Activated CD4-positive, alpha-beta T cell treated with anti-CD3 and anti-CD28 coated beads, Interleukin-2, Interleukin-6, amounts not matched to agents 100 ng/mL and 50 ng/mL, durations not matched to agents 16 hours and 8 hours (primary cell): ENCODE measurements at regions not wholly inside any gene's neighbourhood (a gene's known extent, or its start where the extent isn't known, plus 50 kb on each side); places are given as distances from the start of the nearest gene placed in this dataset.
"Not testable (repeated sequence)": the region's sequence is repeated elsewhere in the genome, so short reads cannot be mapped to it uniquely, and the experiment has no call there.

Experiments
- DNase-seq: peaks from one replicate; pipeline ENCODE4 v3.0.0-alpha.2; 2020

- no peak for DNase-seq
Observed at GRCh38 chr9:7739595-7739994, 60.0 kb downstream of the DMAC1 start.

- no peak for DNase-seq
Observed at GRCh38 chr9:7735311-7735710, 64.3 kb downstream of the DMAC1 start.

GRCh38 chr9:7730164-7730445, 69.5 kb downstream of the DMAC1 start:
- DNase-seq: no peak

- DNase-seq: no peak
Observed at GRCh38 chr9:7729371-7730163, 70.0 kb downstream of the DMAC1 start.

- DNase-seq: no peak
Observed at GRCh38 chr9:7721291-7721690, 78.3 kb downstream of the DMAC1 start.

GRCh38 chr9:7713088-7713487, 86.5 kb downstream of the DMAC1 start:
- not testable (repeated sequence) for DNase-seq

- DNase-seq: no peak
Observed at GRCh38 chr9:7710686-7711085, 88.9 kb downstream of the DMAC1 start.

- no peak for DNase-seq
Observed at GRCh38 chr9:7707934-7708333, 91.6 kb downstream of the DMAC1 start.

- no peak for DNase-seq
Observed at GRCh38 chr9:7704543-7704942, 95.0 kb downstream of the DMAC1 start.

- no peak for DNase-seq
Observed at GRCh38 chr9:7691909-7692308, 107.7 kb downstream of the DMAC1 start.

GRCh38 chr9:7690014-7690413, 109.6 kb downstream of the DMAC1 start:
- DNase-seq: no peak

GRCh38 chr9:7688626-7689025, 111.0 kb downstream of the DMAC1 start:
- DNase-seq: no peak

- no peak for DNase-seq
Observed at GRCh38 chr9:7676609-7677156, 122.9 kb downstream of the DMAC1 start.

GRCh38 chr9:7671847-7672246, 127.7 kb downstream of the DMAC1 start:
- DNase-seq: no peak

GRCh38 chr9:7668541-7668940, 131.0 kb downstream of the DMAC1 start:
- DNase-seq: no peak

- no peak for DNase-seq
Observed at GRCh38 chr9:7665874-7666273, 133.7 kb downstream of the DMAC1 start.

GRCh38 chr9:7659766-7660165, 139.8 kb downstream of the DMAC1 start:
- no peak for DNase-seq

GRCh38 chr9:7656636-7657035, 142.9 kb downstream of the DMAC1 start:
- DNase-seq: no peak

GRCh38 chr9:7653262-7653661, 146.3 kb downstream of the DMAC1 start:
- no peak for DNase-seq

- no peak for DNase-seq
Observed at GRCh38 chr9:7640231-7640630, 159.3 kb downstream of the DMAC1 start.

- no peak for DNase-seq
Observed at GRCh38 chr9:7639471-7639870, 160.1 kb downstream of the DMAC1 start.

GRCh38 chr9:7636838-7637467, 162.6 kb downstream of the DMAC1 start:
- no peak for DNase-seq

- no peak for DNase-seq
Observed at GRCh38 chr9:7636309-7636708, 163.3 kb downstream of the DMAC1 start.

GRCh38 chr9:7626571-7627029, 173.0 kb downstream of the DMAC1 start:
- DNase-seq: peak; percentile 30

- DNase-seq: no peak
Observed at GRCh38 chr9:7622481-7622880, 177.1 kb downstream of the DMAC1 start.
